CD14-positive monocyte (primary cell): ENCODE measurements at regions not wholly inside any gene's neighbourhood (a gene's known extent, or its start where the extent isn't known, plus 50 kb on each side); places are given as distances from the start of the nearest gene placed in this dataset.

Source experiments
- DNase-seq, 3 donors: peaks; one replicate each; pipeline ENCODE4 v3.0.0-alpha.2; 2011 to 2022
- H2AFZ ChIP-seq: 2 replicates; pipeline ENCODE4 v1.6.0; 2012; ENCODE audit warnings: mild to moderate bottlenecking, low read depth, low read length, inconsistent platforms; ENCODE audit not compliant: insufficient read depth, poor library complexity, severe bottlenecking
- H3K27ac ChIP-seq, 2 donors: 1 replicate in 1 of 2; 2 replicates in 1 of 2; pipeline ENCODE4 v1.5.1; 2012 to 2013; ENCODE audit warnings: low read length in 2 of 2, control low read depth in 1 of 2, inconsistent platforms in 1 of 2, low read depth in 1 of 2, mild to moderate bottlenecking in 1 of 2
- H3K27me3 ChIP-seq, 2 donors: one replicate each; pipeline versions ENCODE4 v1.6.0 to v1.6.1; 2011 to 2013; ENCODE audit warnings: low read length in 2 of 2; ENCODE audit not compliant: control insufficient read depth in 2 of 2, insufficient read depth in 2 of 2
- H3K36me3 ChIP-seq, 2 donors: replicated peaks in 1 of 2; 1 replicate in 1 of 2; 2 replicates in 1 of 2; pipeline versions ENCODE4 v1.5.1 to v1.6.1; 2012 to 2013; ENCODE audit warnings: low read length in 2 of 2, control low read depth in 1 of 2, inconsistent platforms in 1 of 2, mild to moderate bottlenecking in 1 of 2; ENCODE audit not compliant: insufficient read depth in 2 of 2, control insufficient read depth in 1 of 2
- H3K4me1 ChIP-seq, 2 donors: 1 replicate in 1 of 2; 2 replicates in 1 of 2; pipeline versions ENCODE4 v1.5.1 to v1.6.1; 2012 to 2013; ENCODE audit warnings: low read length in 2 of 2, control low read depth in 1 of 2, inconsistent platforms in 1 of 2, mild to moderate bottlenecking in 1 of 2, moderate library complexity in 1 of 2; ENCODE audit not compliant: insufficient read depth in 2 of 2, control insufficient read depth in 1 of 2
- H3K4me2 ChIP-seq: replicated peaks from 2 replicates; pipeline ENCODE3; 2012; ENCODE audit warnings: low read length, moderate library complexity, mild to moderate bottlenecking; ENCODE audit not compliant: poor library complexity, severe bottlenecking; ENCODE audit errors: extremely low read depth
- H3K4me3 ChIP-seq, 3 experiments: fragments of 200-600 bp in 1 of 3; sonication (generic) in 1 of 3; replicated peaks in 1 of 3; 1 replicate in 2 of 3; 2 replicates in 1 of 3; pipeline ENCODE4 v1.5.1; 2011 to 2013; ENCODE audit warnings: low read length in 3 of 3, mild to moderate bottlenecking in 3 of 3, control low read depth in 2 of 3, low read depth in 2 of 3, inconsistent platforms in 1 of 3, moderate library complexity in 1 of 3
- H3K79me2 ChIP-seq: 2 replicates; pipeline ENCODE4 v1.6.0; 2012; ENCODE audit warnings: mild to moderate bottlenecking, control low read depth, inconsistent platforms, low read length, moderate library complexity; ENCODE audit not compliant: insufficient read depth
- H3K9ac ChIP-seq: 2 replicates; pipeline ENCODE4 v1.6.0; 2017; ENCODE audit warnings: low read length, mild to moderate bottlenecking; ENCODE audit not compliant: insufficient read depth, poor library complexity, severe bottlenecking
- H3K9me3 ChIP-seq, 2 donors: replicated peaks in 1 of 2; 1 replicate in 1 of 2; 2 replicates in 1 of 2; pipeline versions ENCODE4 v1.5.1 to v1.6.1; 2012 to 2013; ENCODE audit warnings: low read length in 2 of 2, control low read depth in 1 of 2; ENCODE audit not compliant: control insufficient read depth in 1 of 2, insufficient read depth in 1 of 2
- H4K20me1 ChIP-seq: 2 replicates; pipeline ENCODE4 v1.6.0; 2012; ENCODE audit warnings: mild to moderate bottlenecking, low read length, control low read depth, moderate library complexity; ENCODE audit not compliant: insufficient read depth
- H3K27ac Mint-ChIP-seq, 7 donors: one replicate each; pipeline ENCODE4 v1.8.0; 2020; ENCODE audit warnings: mild to moderate bottlenecking in 7 of 7, mixed read lengths in 7 of 7, moderate library complexity in 6 of 7, inconsistent platforms in 2 of 7
- H3K27me3 Mint-ChIP-seq, 3 donors: one replicate each; pipeline ENCODE4 v1.8.0; 2021 to 2022; ENCODE audit warnings: low read depth in 3 of 3, mild to moderate bottlenecking in 3 of 3, mixed read lengths in 3 of 3, moderate library complexity in 3 of 3, inconsistent platforms in 1 of 3
- H3K36me3 Mint-ChIP-seq, 2 donors: one replicate each; pipeline ENCODE4 v1.8.0; 2020; ENCODE audit warnings: mixed read lengths in 2 of 2, inconsistent platforms in 1 of 2, mild to moderate bottlenecking in 1 of 2
- H3K4me1 Mint-ChIP-seq: one replicate; pipeline ENCODE4 v1.8.0; 2020; ENCODE audit warnings: mild to moderate bottlenecking, mixed read lengths
- H3K4me3 Mint-ChIP-seq, 2 donors: one replicate each; pipeline ENCODE4 v1.8.0; 2020; ENCODE audit warnings: mild to moderate bottlenecking in 2 of 2, mixed read lengths in 2 of 2, moderate library complexity in 1 of 2
- H3K9me3 Mint-ChIP-seq, 7 donors: one replicate each; pipeline ENCODE4 v1.8.0; 2020 to 2022; ENCODE audit warnings: mixed read lengths in 7 of 7, mild to moderate bottlenecking in 6 of 7, moderate library complexity in 6 of 7, inconsistent platforms in 2 of 7
- CTCF ChIP-seq: fragments of 200-600 bp; IDR thresholded peaks from one replicate; pipeline ENCODE4 v1.8.0; 2022; ENCODE audit warnings: antibody characterized with exemption, mild to moderate bottlenecking
- WGBS: methylation state at CpG from one replicate; pipeline ENCODE4 v1.1.5; 2013; ENCODE audit warnings: missing lambda C conversion rate; ENCODE audit not compliant: insufficient coverage; 5-methylcytosine and 5-hydroxymethylcytosine counted together
- intact Hi-C, 2 donors: fragments of 100-400 bp; cut with micrococcal nuclease; formaldehyde crosslinking; loops; one replicate each; pipeline versions ENCODE4 v1.15.0 to v1.15.1; 2023

GRCh38 chr11:95568281-95568680 lies 221.3 kb downstream of the FAM76B start:
- no peak for TF ChIP-seq CTCF
- no peak for DNase-seq
- no CpG with 5 or more reads among the region's 1 CpG for WGBS
- Histone ChIP-seq H3K9me3 (peaks cover 7 to 11% of the 10 kb centered on the region in 2 donors), H3K4me1 (no peaks in the 10 kb centered on the region), H3K79me2 (no peaks in the 10 kb centered on the region), H4K20me1 (no peaks in the 10 kb centered on the region), H2AFZ (no peak overlapping the region), H3K4me3 (no peak overlapping the region), H3K27me3 (no peaks in the 10 kb centered on the region), H3K36me3 (no peaks in the 10 kb centered on the region), H3K27ac (no peak overlapping the region), H3K9ac (no peak overlapping the region), H3K4me2 (no peak overlapping the region)
- intact Hi-C loops, result no loop called here
- Mint-ChIP-seq H3K27me3 (no peaks in the 10 kb centered on the region), H3K9me3 (peaks cover 11 to 20% (median 15%) of the 10 kb centered on the region in 7 donors), H3K4me1 (peaks cover 6% of the 10 kb centered on the region), H3K36me3 (no peaks in the 10 kb centered on the region), H3K4me3 (no peak overlapping the region), H3K27ac (no peak overlapping the region)

GRCh38 chr11:95567685-95568084 lies 221.9 kb downstream of the FAM76B start:
- Histone ChIP-seq H4K20me1 (no peaks in the 10 kb centered on the region), H3K9me3 (peaks cover 7 to 11% of the 10 kb centered on the region in 2 donors), H3K79me2 (no peaks in the 10 kb centered on the region), H2AFZ (no peak overlapping the region), H3K4me1 (no peaks in the 10 kb centered on the region), H3K9ac (no peak overlapping the region), H3K36me3 (no peaks in the 10 kb centered on the region), H3K4me2 (no peak overlapping the region), H3K27me3 (no peaks in the 10 kb centered on the region), H3K27ac (no peak overlapping the region), H3K4me3 (no peak overlapping the region)
- intact Hi-C loops, result no loop called here
- H3K36me3 Mint-ChIP-seq, result no peaks in the 10 kb centered on the region
- WGBS, result no CpG with 5 or more reads among the region's 1 CpG
- DNase-seq, result no peak
- H3K4me1 Mint-ChIP-seq, result peaks cover 6% of the 10 kb centered on the region
- no peaks in the 10 kb centered on the region for H3K27me3 Mint-ChIP-seq
- peaks cover 11 to 20% (median 15%) of the 10 kb centered on the region in 7 donors for H3K9me3 Mint-ChIP-seq
- H3K4me3 Mint-ChIP-seq, result no peak overlapping the region
- no peak for TF ChIP-seq CTCF
- no peak overlapping the region for H3K27ac Mint-ChIP-seq
